Esophagus squamous epithelium (tissue), 5 donors: ENCODE measurements at regions not wholly inside any gene's neighbourhood (a gene's known extent, or its start where the extent isn't known, plus 50 kb on each side); places are given as distances from the start of the nearest gene placed in this dataset.

Source experiments
- DNase-seq: peaks from one replicate; lab custom pipeline; 2025; lab: John Stamatoyannopoulos, UW
- H3K27ac ChIP-seq, 4 donors: fragments of 200-600 bp; sonication (generic); one replicate each; pipeline ENCODE4 v1.5.1; 2016 to 2019; ENCODE audit warnings: mild to moderate bottlenecking in 1 of 4
- H3K27me3 ChIP-seq, 4 donors: fragments of 200-600 bp; sonication (generic); 1 replicate in 3 of 4; 2 replicates in 1 of 4; pipeline versions ENCODE4 v1.5.1 to v1.6.0; 2017 to 2021; ENCODE audit warnings: antibody characterized with exemption in 1 of 4
- H3K36me3 ChIP-seq, 3 donors: fragments of 200-600 bp; sonication (generic); one replicate each; pipeline ENCODE4 v1.5.1; 2016 to 2019
- H3K4me1 ChIP-seq, 3 donors: fragments of 200-600 bp; sonication (generic); one replicate each; pipeline ENCODE4 v1.5.1; 2017 to 2019
- H3K4me3 ChIP-seq, 4 donors: fragments of 200-600 bp; sonication (generic); 1 replicate in 3 of 4; 2 replicates in 1 of 4; pipeline ENCODE4 v1.5.1; 2016 to 2019; ENCODE audit warnings: mild to moderate bottlenecking in 2 of 4, moderate library complexity in 1 of 4
- H3K9me3 ChIP-seq, 3 donors: fragments of 200-600 bp; sonication (generic); one replicate each; pipeline ENCODE4 v1.5.1; 2016 to 2019
- CTCF ChIP-seq, 6 experiments: fragments of 450-650 bp in 4 of 6; fragments of 200-600 bp in 2 of 6; sonication (generic) in 2 of 6; IDR thresholded peaks; one replicate each; pipeline ENCODE4 v1.5.1; 2016 to 2019; ENCODE audit warnings: antibody characterized with exemption in 6 of 6, mild to moderate bottlenecking in 4 of 6, moderate library complexity in 4 of 6
- POLR2A ChIP-seq, 4 donors: fragments of 450-650 bp; IDR thresholded peaks; one replicate each; pipeline ENCODE4 v1.6.1; 2017; ENCODE audit warnings: antibody characterized with exemption in 4 of 4, mild to moderate bottlenecking in 4 of 4, moderate library complexity in 3 of 4
- WGBS, 2 donors: methylation state at CpG; one replicate each; pipeline ENCODE4 v1.1.5; 2018; 5-methylcytosine and 5-hydroxymethylcytosine counted together
- intact Hi-C: fragments of 100-400 bp; cut with DNase I; formaldehyde crosslinking; loops from one replicate; pipeline ENCODE4 v1.15.0; 2022
- donor health status: DM: yes; HTN: yes; CAD: no.

- intact Hi-C loops, result no loop called here
- WGBS, 2 donors, result 49 to 65% methylated on average over 3 of the region's 3 CpGs
- DNase-seq, result no peak
Measured at GRCh38 chr13:67696775-67697174, 466.6 kb upstream of the PCDH9 start.

GRCh38 chr13:67664502-67664901 lies 434.4 kb upstream of the PCDH9 start:
- intact Hi-C loops, result no loop called here
- H3K27me3 ChIP-seq, result no peaks in the 10 kb centered on the region

More at GRCh38 chr13:67696775-67697174, 466.6 kb upstream of the PCDH9 start:
- Histone ChIP-seq H3K9me3 (peaks cover 0 to 14% (median 7%) of the 10 kb centered on the region in 3 donors), H3K27ac (no peak overlapping the region), H3K36me3 (no peaks in the 10 kb centered on the region), H3K4me3 (no peak overlapping the region), H3K4me1 (no peaks in the 10 kb centered on the region), H3K27me3 (no peaks in the 10 kb centered on the region)
- no peak for TF ChIP-seq CTCF (IDR thresholded peaks at IDR 0.05)
- TF ChIP-seq POLR2A (IDR thresholded peaks at IDR 0.05), result no peak

GRCh38 chr13:67662997-67663396 lies 432.9 kb upstream of the PCDH9 start:
- no peak overlapping the region for H3K4me3 ChIP-seq
- no peaks in the 10 kb centered on the region for H3K9me3 ChIP-seq
- WGBS, 2 donors, result 71 to 83% methylated on average over 3 of the region's 3 CpGs
- no peaks in the 10 kb centered on the region for H3K36me3 ChIP-seq
- no peak for DNase-seq
- no peaks in the 10 kb centered on the region for H3K27me3 ChIP-seq
- intact Hi-C loops, result no loop called here
- H3K27ac ChIP-seq, result no peak overlapping the region
- H3K4me1 ChIP-seq, result no peaks in the 10 kb centered on the region
- TF ChIP-seq CTCF (IDR thresholded peaks at IDR 0.05), result no peak
- TF ChIP-seq POLR2A (IDR thresholded peaks at IDR 0.05), result no peak

More at GRCh38 chr13:67664502-67664901, 434.4 kb upstream of the PCDH9 start:
- no peaks in the 10 kb centered on the region for H3K4me1 ChIP-seq
- no peak for DNase-seq
- no peaks in the 10 kb centered on the region for H3K36me3 ChIP-seq
- H3K27ac ChIP-seq, result no peak overlapping the region
- 33 to 41% methylated on average over 2 of the region's 2 CpGs for WGBS, 2 donors
- no peaks in the 10 kb centered on the region for H3K9me3 ChIP-seq
- H3K4me3 ChIP-seq, result no peak overlapping the region
- TF ChIP-seq CTCF (IDR thresholded peaks at IDR 0.05) (no peak), POLR2A (IDR thresholded peaks at IDR 0.05) (no peak)

DNA sequence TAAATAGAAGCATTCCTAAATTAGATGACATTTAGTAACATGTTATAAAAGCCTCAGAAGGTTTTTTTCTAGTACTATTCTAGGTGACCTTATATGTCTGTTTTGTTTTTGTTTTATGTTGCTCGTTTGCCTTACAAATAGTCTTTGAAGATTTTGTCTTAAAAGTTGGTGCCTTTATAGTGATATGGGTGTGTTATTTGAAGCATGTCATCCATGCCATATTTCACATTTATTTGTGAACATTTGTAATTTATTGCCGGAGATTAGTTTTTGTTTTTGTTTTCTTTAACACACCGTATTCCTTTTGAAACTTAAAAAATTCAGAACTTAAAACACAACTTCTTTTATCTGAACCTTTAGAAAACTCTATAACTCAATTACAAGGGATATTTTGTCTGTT lies 422.8 kb upstream of the PCDH9 start:
- WGBS, 2 donors, result 38 to 41% methylated on average over 3 of the region's 3 CpGs
- no peaks in the 10 kb centered on the region for H3K9me3 ChIP-seq
- H3K4me3 ChIP-seq, result no peak overlapping the region
- intact Hi-C loops, result no loop called here
- DNase-seq, result no peak
- no peak overlapping the region for H3K27ac ChIP-seq
- no peaks in the 10 kb centered on the region for H3K27me3 ChIP-seq
- TF ChIP-seq POLR2A (IDR thresholded peaks at IDR 0.05), result no peak
- H3K4me1 ChIP-seq, result no peaks in the 10 kb centered on the region
- H3K36me3 ChIP-seq, result no peaks in the 10 kb centered on the region

DNA sequence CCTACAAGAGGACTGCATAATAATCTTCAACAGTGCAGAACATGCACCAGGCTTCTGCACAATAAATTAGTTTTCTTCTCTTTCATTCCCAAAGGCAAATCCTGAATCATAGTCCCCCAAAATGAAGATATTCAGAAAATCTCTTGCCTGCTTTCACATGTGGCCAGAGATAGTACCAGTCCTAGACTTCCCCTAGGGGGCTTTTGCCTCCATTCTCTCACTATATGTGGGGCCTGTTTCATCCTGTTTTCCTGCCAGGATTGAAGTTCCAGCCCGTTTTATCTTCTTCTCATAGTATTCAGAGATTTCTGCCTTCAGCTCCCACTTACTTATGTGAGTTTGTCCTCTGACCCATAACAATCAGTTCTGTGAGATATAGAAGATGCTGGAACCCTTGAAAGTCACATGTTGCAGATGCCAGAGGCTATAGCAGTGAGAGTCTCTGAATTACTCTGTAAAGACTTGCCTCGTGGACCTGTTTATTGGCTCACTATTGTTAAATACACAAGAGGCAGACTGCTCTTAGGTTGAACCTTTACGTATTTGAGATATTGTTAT lies 421.9 kb upstream of the PCDH9 start:
- no peak overlapping the region for H3K4me3 ChIP-seq
- peaks cover 0 to 5% (median 0%) of the 10 kb centered on the region in 3 donors for H3K9me3 ChIP-seq
- H3K36me3 ChIP-seq, result no peaks in the 10 kb centered on the region
- WGBS, 2 donors, result 44% methylated on average over 3 of the region's 3 CpGs
- no peaks in the 10 kb centered on the region for H3K4me1 ChIP-seq
- DNase-seq, result no peak
- TF ChIP-seq POLR2A (IDR thresholded peaks at IDR 0.05), result no peak
- no peak for TF ChIP-seq CTCF (IDR thresholded peaks at IDR 0.05)
- no peak overlapping the region for H3K27ac ChIP-seq
- H3K27me3 ChIP-seq, result no peaks in the 10 kb centered on the region
- intact Hi-C loops, result no loop called here

GRCh38 chr13:67650471-67650870 lies 420.3 kb upstream of the PCDH9 start:
- no peak for DNase-seq
- Histone ChIP-seq H3K27me3 (no peaks in the 10 kb centered on the region), H3K27ac (no peak overlapping the region), H3K9me3 (peaks cover 0 to 5% (median 0%) of the 10 kb centered on the region in 3 donors), H3K4me1 (no peaks in the 10 kb centered on the region), H3K36me3 (no peaks in the 10 kb centered on the region), H3K4me3 (no peak overlapping the region)
- intact Hi-C loops, result no loop called here
- WGBS, 2 donors, result 68 to 79% methylated on average over 1 of the region's 1 CpG
- TF ChIP-seq CTCF (IDR thresholded peaks at IDR 0.05) (no peak), POLR2A (IDR thresholded peaks at IDR 0.05) (no peak)
